CD4-positive, alpha-beta memory T cell (primary cell): ENCODE measurements at regions not wholly inside any gene's neighbourhood (a gene's known extent, or its start where the extent isn't known, plus 50 kb on each side); places are given as distances from the start of the nearest gene placed in this dataset.

Experiments
- CTCF ChIA-PET: fragments of 350-600 bp; sonication (Branson Sonifier 250); formaldehyde crosslinking; loops from one replicate; lab custom pipeline; 2021; ENCODE audit warnings: inconsistent platforms; ENCODE audit not compliant: partially characterized antibody; lab: Charles Lee
- POLR2A ChIA-PET: fragments of 350-600 bp; sonication (Branson Sonifier 250); formaldehyde crosslinking; loops from one replicate; lab custom pipeline; 2021; ENCODE audit not compliant: partially characterized antibody; lab: Charles Lee
- DNase-seq, 5 donors: peaks; one replicate each; pipeline versions ENCODE4 v3.0.0 to v3.0.0-alpha.2; 2020 to 2022; ENCODE audit warnings: mixed read lengths in 1 of 5
- H3K27ac ChIP-seq: one replicate; pipeline ENCODE4 v1.7.0; 2013; ENCODE audit warnings: low read depth, low read length
- H3K27me3 ChIP-seq: 2 replicates; pipeline ENCODE4 v1.7.0; 2013; ENCODE audit warnings: mild to moderate bottlenecking, low read length, moderate library complexity; ENCODE audit not compliant: insufficient read depth
- H3K36me3 ChIP-seq: 2 replicates; pipeline ENCODE4 v1.7.0; 2013; ENCODE audit warnings: mild to moderate bottlenecking, low read length, moderate library complexity; ENCODE audit not compliant: insufficient read depth
- H3K4me1 ChIP-seq: 2 replicates; pipeline ENCODE4 v1.7.0; 2013; ENCODE audit warnings: mild to moderate bottlenecking, low read length, moderate library complexity; ENCODE audit not compliant: insufficient read depth
- H3K4me3 ChIP-seq, 2 donors: one replicate each; pipeline ENCODE4 v1.7.0; 2013; ENCODE audit warnings: low read length in 2 of 2, mild to moderate bottlenecking in 1 of 2
- H3K9me3 ChIP-seq, 2 donors: one replicate each; pipeline ENCODE4 v1.7.0; 2013; ENCODE audit warnings: low read length in 2 of 2, control low read depth in 1 of 2; ENCODE audit not compliant: control insufficient read depth in 1 of 2
- H3K27ac Mint-ChIP-seq, 7 donors: one replicate each; pipeline ENCODE4 v1.8.0; 2020 to 2021; ENCODE audit warnings: mixed read lengths in 7 of 7, mild to moderate bottlenecking in 6 of 7, inconsistent platforms in 3 of 7, moderate library complexity in 3 of 7
- H3K27me3 Mint-ChIP-seq, 2 donors: one replicate each; pipeline ENCODE4 v1.8.0; 2020 to 2021; ENCODE audit warnings: mixed read lengths in 2 of 2
- H3K36me3 Mint-ChIP-seq, 2 donors: one replicate each; pipeline ENCODE4 v1.8.0; 2020 to 2021; ENCODE audit warnings: mixed read lengths in 2 of 2, inconsistent platforms in 1 of 2, mild to moderate bottlenecking in 1 of 2
- H3K4me1 Mint-ChIP-seq, 4 donors: one replicate each; pipeline ENCODE4 v1.8.0; 2020 to 2021; ENCODE audit warnings: mixed read lengths in 4 of 4, mild to moderate bottlenecking in 1 of 4
- H3K4me3 Mint-ChIP-seq, 8 donors: one replicate each; pipeline ENCODE4 v1.8.0; 2020 to 2021; ENCODE audit warnings: mixed read lengths in 8 of 8, mild to moderate bottlenecking in 7 of 8, moderate library complexity in 6 of 8, inconsistent platforms in 3 of 8
- H3K9me3 Mint-ChIP-seq, 8 donors: one replicate each; pipeline ENCODE4 v1.8.0; 2020 to 2021; ENCODE audit warnings: mixed read lengths in 8 of 8, mild to moderate bottlenecking in 5 of 8, inconsistent platforms in 3 of 8, moderate library complexity in 1 of 8
- intact Hi-C: fragments of 100-400 bp; cut with micrococcal nuclease; formaldehyde crosslinking; loops from one replicate; pipeline ENCODE4 v1.15.1; 2023

- no peaks in the 10 kb centered on the region for H3K36me3 Mint-ChIP-seq
- Histone ChIP-seq H3K4me3 (no peak overlapping the region), H3K27me3 (no peaks in the 10 kb centered on the region), H3K27ac (no peak overlapping the region), H3K9me3 (no peaks in the 10 kb centered on the region), H3K4me1 (no peaks in the 10 kb centered on the region), H3K36me3 (no peaks in the 10 kb centered on the region)
- POLR2A ChIA-PET, result no interaction called here
- peaks cover 0 to 4% (median 0%) of the 10 kb centered on the region in 8 donors for H3K9me3 Mint-ChIP-seq
- DNase-seq, result no peak
- intact Hi-C loops, result no loop called here
- peaks cover 7 to 13% of the 10 kb centered on the region in 2 donors for H3K27me3 Mint-ChIP-seq
- H3K4me3 Mint-ChIP-seq, result peak overlapping the region in 1 of 8 donors; percentile 11
- H3K27ac Mint-ChIP-seq, result no peak overlapping the region
- CTCF ChIA-PET, result no interaction called here
- H3K4me1 Mint-ChIP-seq, result no peaks in the 10 kb centered on the region
Measured at GRCh38 chr11:71302534-71302909, 50.1 kb upstream of the SHANK2 start.
